Endodermal cell (in vitro differentiated cells): ENCODE measurements at regions not wholly inside any gene's neighbourhood (a gene's known extent, or its start where the extent isn't known, plus 50 kb on each side); places are given as distances from the start of the nearest gene placed in this dataset.

Source experiments
- DNase-seq: peaks from one replicate; pipeline ENCODE4 v3.0.0-alpha.2; 2017
- H3K27ac ChIP-seq: 2 replicates; pipeline ENCODE4 v1.5.1; 2013; ENCODE audit warnings: mild to moderate bottlenecking, low read depth, low read length, moderate library complexity
- H3K27me3 ChIP-seq: 2 replicates; pipeline ENCODE4 v1.6.1; 2013; ENCODE audit warnings: mild to moderate bottlenecking, low read length, moderate library complexity; ENCODE audit not compliant: insufficient read depth, control insufficient read depth, poor library complexity, severe bottlenecking
- H3K36me3 ChIP-seq: 2 replicates; pipeline ENCODE4 v1.7.0; 2013; ENCODE audit warnings: mild to moderate bottlenecking, low read length, moderate library complexity; ENCODE audit not compliant: control insufficient read depth, insufficient read depth
- H3K4me1 ChIP-seq: one replicate; pipeline ENCODE4 v1.7.0; 2013; ENCODE audit warnings: low read length; ENCODE audit not compliant: control insufficient read depth, insufficient read depth
- H3K4me3 ChIP-seq: 2 replicates; pipeline ENCODE4 v1.5.1; 2013; ENCODE audit warnings: mild to moderate bottlenecking, low read length, moderate library complexity
- H3K9ac ChIP-seq: 2 replicates; pipeline ENCODE4 v1.6.1; 2013; ENCODE audit warnings: mild to moderate bottlenecking, low read length, moderate library complexity; ENCODE audit not compliant: poor library complexity, severe bottlenecking; ENCODE audit errors: extremely low read depth
- H3K9me3 ChIP-seq: 2 replicates; pipeline ENCODE4 v1.6.1; 2013; ENCODE audit warnings: mild to moderate bottlenecking, low read length, moderate library complexity; ENCODE audit not compliant: control insufficient read depth
- H3K27ac Mint-ChIP-seq: 2 replicates; pipeline ENCODE4 v1.8.0; 2020; ENCODE audit warnings: mixed read lengths
- H3K27me3 Mint-ChIP-seq: 2 replicates; pipeline ENCODE4 v1.8.0; 2021; ENCODE audit warnings: mild to moderate bottlenecking, mixed read lengths; ENCODE audit not compliant: insufficient read depth
- H3K36me3 Mint-ChIP-seq: 2 replicates; pipeline ENCODE4 v1.8.0; 2020; ENCODE audit warnings: low read depth, mixed read lengths
- H3K4me1 Mint-ChIP-seq: 2 replicates; pipeline ENCODE4 v1.8.0; 2020; ENCODE audit warnings: mixed read lengths
- H3K4me3 Mint-ChIP-seq: 2 replicates; pipeline ENCODE4 v1.8.0; 2020; ENCODE audit warnings: mild to moderate bottlenecking, moderate library complexity, mixed read lengths
- H3K9me3 Mint-ChIP-seq: 2 replicates; pipeline ENCODE4 v1.8.0; 2020; ENCODE audit warnings: mild to moderate bottlenecking, mixed read lengths
- WGBS, 2 experiments: methylation state at CpG; one replicate each; pipeline versions ENCODE4 v1.1.5 to v1.1.7; 2013; ENCODE audit warnings: missing lambda C conversion rate in 2 of 2, mixed read lengths in 1 of 2; ENCODE audit not compliant: insufficient coverage in 1 of 2, insufficient read length in 1 of 2; 5-methylcytosine and 5-hydroxymethylcytosine counted together
- TF ChIP-seq, protein P1 (sequence below): fragments of 200-600 bp; sonication (generic); conservative IDR thresholded peaks from 2 replicates; pipeline ENCODE4 v1.5.0; 2021; ENCODE audit warnings: antibody characterized with exemption, mild to moderate bottlenecking

DNA sequence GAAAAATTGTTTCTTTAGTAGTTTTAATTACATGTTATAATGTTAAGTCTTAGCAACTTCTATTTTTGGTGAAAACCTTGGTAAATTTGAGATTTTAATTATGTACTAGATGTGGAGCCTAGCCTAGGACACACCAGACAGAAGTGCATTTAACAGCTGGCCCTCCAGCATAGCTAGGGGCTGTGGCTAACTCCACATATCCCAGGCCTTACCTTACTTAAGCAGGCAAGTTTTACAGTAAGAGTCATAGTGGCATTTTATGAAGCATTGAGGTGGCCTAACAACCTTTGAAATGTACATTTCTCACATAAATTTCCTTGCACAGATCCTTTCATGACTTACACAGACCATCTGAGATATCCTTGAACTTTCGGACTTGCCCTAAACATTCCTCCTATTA is 71.6 kb upstream of the C4orf54 start:
- Mint-ChIP-seq H3K4me3 (no peak overlapping the region), H3K4me1 (peaks cover 11% of the 10 kb centered on the region), H3K27me3 (no peaks in the 10 kb centered on the region), H3K27ac (no peak overlapping the region), H3K9me3 (peaks cover 42% of the 10 kb centered on the region), H3K36me3 (peaks cover 4% of the 10 kb centered on the region)
- 83 to 86% methylated on average over 1 of the region's 1 CpG for WGBS, 2 experiments
- H3K4me3 ChIP-seq: no peak overlapping the region
- H3K27me3 ChIP-seq: no peaks in the 10 kb centered on the region
- no peak overlapping the region for H3K9ac ChIP-seq
- H3K9me3 ChIP-seq: peaks cover 49% of the 10 kb centered on the region
- TF ChIP-seq, protein P1, sequence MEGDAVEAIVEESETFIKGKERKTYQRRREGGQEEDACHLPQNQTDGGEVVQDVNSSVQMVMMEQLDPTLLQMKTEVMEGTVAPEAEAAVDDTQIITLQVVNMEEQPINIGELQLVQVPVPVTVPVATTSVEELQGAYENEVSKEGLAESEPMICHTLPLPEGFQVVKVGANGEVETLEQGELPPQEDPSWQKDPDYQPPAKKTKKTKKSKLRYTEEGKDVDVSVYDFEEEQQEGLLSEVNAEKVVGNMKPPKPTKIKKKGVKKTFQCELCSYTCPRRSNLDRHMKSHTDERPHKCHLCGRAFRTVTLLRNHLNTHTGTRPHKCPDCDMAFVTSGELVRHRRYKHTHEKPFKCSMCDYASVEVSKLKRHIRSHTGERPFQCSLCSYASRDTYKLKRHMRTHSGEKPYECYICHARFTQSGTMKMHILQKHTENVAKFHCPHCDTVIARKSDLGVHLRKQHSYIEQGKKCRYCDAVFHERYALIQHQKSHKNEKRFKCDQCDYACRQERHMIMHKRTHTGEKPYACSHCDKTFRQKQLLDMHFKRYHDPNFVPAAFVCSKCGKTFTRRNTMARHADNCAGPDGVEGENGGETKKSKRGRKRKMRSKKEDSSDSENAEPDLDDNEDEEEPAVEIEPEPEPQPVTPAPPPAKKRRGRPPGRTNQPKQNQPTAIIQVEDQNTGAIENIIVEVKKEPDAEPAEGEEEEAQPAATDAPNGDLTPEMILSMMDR: no peak
- no peaks in the 10 kb centered on the region for H3K36me3 ChIP-seq
- no peaks in the 10 kb centered on the region for H3K4me1 ChIP-seq
- no peak for DNase-seq
- H3K27ac ChIP-seq: no peak overlapping the region

- no peaks in the 10 kb centered on the region for H3K27me3 ChIP-seq
- peaks cover 6% of the 10 kb centered on the region for H3K4me1 ChIP-seq
- H3K4me3 ChIP-seq: no peak overlapping the region
- no peak overlapping the region for H3K9ac ChIP-seq
- peaks cover 27% of the 10 kb centered on the region for H3K9me3 ChIP-seq
- no peak overlapping the region for H3K27ac Mint-ChIP-seq
- H3K4me1 Mint-ChIP-seq: peaks cover 44% of the 10 kb centered on the region
- H3K27ac ChIP-seq: no peak overlapping the region
- TF ChIP-seq, protein P1: no peak
- H3K36me3 Mint-ChIP-seq: no peaks in the 10 kb centered on the region
- no peak overlapping the region for H3K4me3 Mint-ChIP-seq
- H3K36me3 ChIP-seq: no peaks in the 10 kb centered on the region
- no peak for DNase-seq
- peaks cover 20% of the 10 kb centered on the region for H3K9me3 Mint-ChIP-seq
- no peaks in the 10 kb centered on the region for H3K27me3 Mint-ChIP-seq
Measured at GRCh38 chr4:99724067-99724466, 66.4 kb upstream of the C4orf54 start.

GRCh38 chr4:99723612-99724011 is 66.0 kb upstream of the C4orf54 start:
- H3K36me3 ChIP-seq: no peaks in the 10 kb centered on the region
- Mint-ChIP-seq H3K36me3 (no peaks in the 10 kb centered on the region), H3K27ac (no peak overlapping the region), H3K27me3 (no peaks in the 10 kb centered on the region), H3K9me3 (peaks cover 17% of the 10 kb centered on the region), H3K4me3 (no peak overlapping the region), H3K4me1 (peaks cover 44% of the 10 kb centered on the region)
- TF ChIP-seq, protein P1: no peak
- no peak for DNase-seq
- peaks cover 23% of the 10 kb centered on the region for H3K9me3 ChIP-seq
- H3K27me3 ChIP-seq: no peaks in the 10 kb centered on the region
- peaks cover 6% of the 10 kb centered on the region for H3K4me1 ChIP-seq
- WGBS, 2 experiments: 74 to 90% methylated on average over 3 of the region's 3 CpGs
- H3K4me3 ChIP-seq: no peak overlapping the region
- no peak overlapping the region for H3K27ac ChIP-seq
- H3K9ac ChIP-seq: no peak overlapping the region
